ENCODE measurements at regions not wholly inside any gene's neighbourhood (a gene's known extent, or its start where the extent isn't known, plus 50 kb on each side); places are given as distances from the start of the nearest gene placed in this dataset.

DNA sequence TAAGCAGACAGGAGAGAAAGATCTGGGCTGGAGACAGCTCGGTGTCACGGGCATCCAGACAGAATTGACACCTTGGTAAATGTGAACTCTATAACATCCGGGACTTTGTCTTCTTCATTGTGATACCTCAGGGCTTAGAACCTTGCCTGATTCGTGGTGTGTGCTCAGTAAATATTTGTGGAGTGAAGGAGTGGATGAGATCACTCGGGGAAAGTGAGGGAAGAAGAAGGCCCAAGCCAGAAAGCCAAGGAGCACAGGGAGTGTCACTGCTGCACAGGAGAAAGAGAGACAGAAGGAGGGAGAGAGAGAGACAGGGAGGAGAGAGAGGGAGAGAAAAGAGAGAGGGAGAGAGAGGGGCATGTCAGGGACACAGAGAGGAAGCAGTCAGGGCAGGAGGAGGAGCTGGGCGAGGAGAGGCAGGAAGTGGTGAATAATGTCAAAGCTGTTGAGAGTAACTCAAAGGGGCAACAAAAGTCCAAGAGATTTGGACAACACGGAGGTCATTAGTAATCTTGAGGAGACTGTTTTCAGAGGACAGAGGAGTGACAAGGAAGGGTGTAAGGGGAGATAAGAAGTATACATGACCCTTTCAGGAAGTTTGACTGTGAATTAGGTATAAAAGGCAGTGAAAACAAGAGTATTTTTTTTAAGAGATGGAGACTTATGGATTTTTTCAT lies 141.6 kb upstream of the MAX start:
- Histone ChIP-seq H3K4me1 (peaks cover 0 to 28% (median 2%) of the 10 kb centered on the region in 4 donors), H3K27ac (peak overlapping the region in 2 of 4 donors; percentile 56 to 73), H3K9me3 (no peaks in the 10 kb centered on the region), H3K4me3 (no peak overlapping the region), H3K36me3 (no peaks in the 10 kb centered on the region), H3K27me3 (no peaks in the 10 kb centered on the region)
- peak in 2 of 3 donors; percentile 25 to 55 for DNase-seq
- TF ChIP-seq POLR2A (IDR thresholded peaks at IDR 0.05) (no peak), CTCF (IDR thresholded peaks at IDR 0.05) (no peak)

- H3K9me3 ChIP-seq = no peaks in the 10 kb centered on the region
- H3K36me3 ChIP-seq = no peaks in the 10 kb centered on the region
- no peak overlapping the region for H3K27ac ChIP-seq
- H3K4me1 ChIP-seq = peaks cover 0 to under 1% (median 0%) of the 10 kb centered on the region in 4 donors
- DNase-seq = no peak
- no peak overlapping the region for H3K4me3 ChIP-seq
- no peaks in the 10 kb centered on the region for H3K27me3 ChIP-seq
- TF ChIP-seq CTCF (IDR thresholded peaks at IDR 0.05) (no peak), POLR2A (IDR thresholded peaks at IDR 0.05) (no peak)
Measured at GRCh38 chr14:65249471-65250161, 147.3 kb upstream of the MAX start.

GRCh38 chr14:65250162-65250495 lies 147.8 kb upstream of the MAX start:
- peaks cover 0 to 6% (median 0%) of the 10 kb centered on the region in 4 donors for H3K4me1 ChIP-seq
- no peak overlapping the region for H3K4me3 ChIP-seq
- no peak for DNase-seq
- H3K27ac ChIP-seq = no peak overlapping the region
- H3K36me3 ChIP-seq = no peaks in the 10 kb centered on the region
- H3K9me3 ChIP-seq = no peaks in the 10 kb centered on the region
- no peaks in the 10 kb centered on the region for H3K27me3 ChIP-seq
- TF ChIP-seq POLR2A (IDR thresholded peaks at IDR 0.05) (no peak), CTCF (IDR thresholded peaks at IDR 0.05) (no peak)

GRCh38 chr14:65251213-65251612 lies 148.9 kb upstream of the MAX start:
- H3K9me3 ChIP-seq = no peaks in the 10 kb centered on the region
- no peak overlapping the region for H3K27ac ChIP-seq
- H3K27me3 ChIP-seq = no peaks in the 10 kb centered on the region
- DNase-seq = no peak
- no peaks in the 10 kb centered on the region for H3K36me3 ChIP-seq
- H3K4me1 ChIP-seq = peaks cover 0 to 11% (median 0%) of the 10 kb centered on the region in 4 donors
- H3K4me3 ChIP-seq = no peak overlapping the region
- no peak for TF ChIP-seq CTCF (IDR thresholded peaks at IDR 0.05)
- no peak for TF ChIP-seq POLR2A (IDR thresholded peaks at IDR 0.05)

DNA sequence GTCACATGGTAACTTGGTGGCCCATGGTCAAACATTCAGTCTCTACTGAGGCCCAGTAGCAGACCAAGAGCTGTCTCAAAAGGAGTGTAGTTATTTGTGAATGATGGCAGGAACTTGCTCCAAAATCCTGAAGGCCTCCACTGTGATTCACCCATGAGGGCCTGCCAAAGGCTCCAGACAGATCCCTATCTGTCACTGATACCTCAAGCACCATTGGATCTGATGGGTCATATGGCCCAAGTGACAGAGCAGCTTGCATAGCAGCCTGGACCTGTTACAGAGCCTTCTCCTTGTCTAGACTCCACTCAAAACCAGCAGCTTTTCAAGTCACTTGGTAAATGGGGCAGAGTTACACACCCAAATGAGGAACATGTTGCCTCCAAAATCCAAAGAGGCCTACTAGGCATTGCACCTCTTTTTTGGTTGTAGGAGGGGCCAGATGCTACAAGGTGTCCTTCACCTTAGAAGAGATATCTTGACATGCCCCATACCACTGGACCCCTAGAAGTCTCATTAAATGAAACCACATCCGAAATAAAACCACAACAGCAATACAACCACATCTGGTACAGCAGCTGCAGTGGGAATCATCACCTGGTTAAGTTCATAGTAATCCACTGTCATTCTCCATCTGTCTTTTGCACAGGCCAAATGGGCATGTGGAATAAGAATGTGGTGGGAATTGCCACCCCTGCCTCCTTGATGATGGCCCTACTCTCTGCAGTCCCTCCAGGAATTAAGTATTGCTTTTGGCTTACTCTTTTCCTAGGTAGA lies 150.4 kb upstream of the MAX start:
- H3K27ac ChIP-seq = no peak overlapping the region
- no peak for DNase-seq
- no peak overlapping the region for H3K4me3 ChIP-seq
- TF ChIP-seq POLR2A (IDR thresholded peaks at IDR 0.05) = no peak
- TF ChIP-seq CTCF (IDR thresholded peaks at IDR 0.05) = no peak
- peaks cover 0 to 11% (median 2%) of the 10 kb centered on the region in 4 donors for H3K4me1 ChIP-seq
- H3K9me3 ChIP-seq = no peaks in the 10 kb centered on the region
- H3K27me3 ChIP-seq = no peaks in the 10 kb centered on the region
- H3K36me3 ChIP-seq = no peaks in the 10 kb centered on the region
